Muscle layer of colon (tissue), 2 donors: ENCODE measurements at regions not wholly inside any gene's neighbourhood (a gene's known extent, or its start where the extent isn't known, plus 50 kb on each side); places are given as distances from the start of the nearest gene placed in this dataset.

Experiments
- H3K27ac ChIP-seq: one replicate; pipeline ENCODE4 v1.7.0; 2013; ENCODE audit warnings: low read depth, mild to moderate bottlenecking, low read length, moderate library complexity
- H3K27me3 ChIP-seq, 2 donors: one replicate each; pipeline ENCODE4 v1.7.0; 2013; ENCODE audit warnings: low read length in 2 of 2, mild to moderate bottlenecking in 2 of 2; ENCODE audit not compliant: insufficient read depth in 2 of 2, control insufficient read depth in 1 of 2
- H3K36me3 ChIP-seq: one replicate; pipeline ENCODE4 v1.7.0; 2013; ENCODE audit warnings: mild to moderate bottlenecking, low read length; ENCODE audit not compliant: insufficient read depth
- H3K4me1 ChIP-seq: one replicate; pipeline ENCODE4 v1.7.0; 2013; ENCODE audit warnings: mild to moderate bottlenecking, low read length; ENCODE audit not compliant: insufficient read depth
- H3K4me3 ChIP-seq, 2 donors: one replicate each; pipeline ENCODE4 v1.7.0; 2013; ENCODE audit warnings: low read length in 2 of 2, low read depth in 1 of 2, mild to moderate bottlenecking in 1 of 2, moderate library complexity in 1 of 2
- H3K9ac ChIP-seq: one replicate; pipeline ENCODE4 v1.7.0; 2013; ENCODE audit warnings: low read length
- H3K9me3 ChIP-seq: one replicate; pipeline ENCODE4 v1.7.0; 2013; ENCODE audit warnings: mild to moderate bottlenecking, low read length
- donor health status: abdominal sarcoma.
- donor health status: Adenocarcinoma of cecum.

DNA sequence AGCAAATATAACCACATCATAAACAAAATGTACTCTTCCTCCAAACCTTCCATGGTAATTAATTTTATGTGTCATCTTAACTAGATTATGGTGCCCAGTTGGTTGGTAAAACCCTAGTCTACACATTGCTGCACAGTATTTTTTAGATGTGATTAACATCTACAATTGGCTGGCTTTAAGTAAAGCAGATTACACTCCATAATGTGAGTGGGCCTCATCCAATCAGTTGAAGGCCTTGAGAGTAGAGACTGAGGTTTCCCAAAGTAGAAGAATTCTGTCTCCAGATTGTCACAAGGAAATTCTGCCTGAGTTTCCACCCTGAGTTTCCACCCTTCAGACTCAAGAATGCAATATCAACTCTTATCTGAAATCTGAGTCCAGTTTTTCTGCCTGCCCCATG, 128.4 kb upstream of the USP25 start:
- Histone ChIP-seq H3K9me3 (no peaks in the 10 kb centered on the region), H3K27me3 (no peaks in the 10 kb centered on the region), H3K27ac (no peak overlapping the region), H3K4me1 (no peaks in the 10 kb centered on the region), H3K9ac (no peak overlapping the region), H3K4me3 (no peak overlapping the region), H3K36me3 (no peaks in the 10 kb centered on the region)

GRCh38 chr21:15604413-15604812, 125.4 kb upstream of the USP25 start:
- Histone ChIP-seq H3K27me3 (no peaks in the 10 kb centered on the region), H3K27ac (no peak overlapping the region), H3K4me3 (no peak overlapping the region), H3K36me3 (no peaks in the 10 kb centered on the region), H3K9me3 (no peaks in the 10 kb centered on the region), H3K4me1 (no peaks in the 10 kb centered on the region), H3K9ac (no peak overlapping the region)

DNA sequence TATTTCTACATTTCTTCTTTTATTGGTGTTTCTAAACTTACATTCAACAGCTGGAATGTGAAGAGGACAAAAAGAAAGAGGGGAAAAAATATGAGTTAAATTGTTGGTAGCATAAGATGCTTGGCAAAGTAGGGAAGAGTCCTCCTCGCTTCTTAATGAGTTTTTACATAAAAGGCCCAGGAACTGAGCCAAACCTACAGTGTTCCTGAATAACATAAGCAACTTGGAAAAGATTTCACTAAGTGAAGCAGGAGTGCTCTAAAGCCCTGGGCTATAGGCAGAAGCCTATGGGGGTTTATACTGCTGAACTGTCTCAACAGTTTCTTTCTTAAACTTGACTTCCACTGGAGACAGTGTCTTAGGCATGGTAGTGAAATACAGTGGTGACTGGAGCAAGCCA, 115.0 kb upstream of the USP25 start:
- Histone ChIP-seq H3K36me3 (no peaks in the 10 kb centered on the region), H3K9me3 (no peaks in the 10 kb centered on the region), H3K9ac (no peak overlapping the region), H3K27ac (no peak overlapping the region), H3K4me1 (no peaks in the 10 kb centered on the region), H3K27me3 (no peaks in the 10 kb centered on the region), H3K4me3 (no peak overlapping the region)

DNA sequence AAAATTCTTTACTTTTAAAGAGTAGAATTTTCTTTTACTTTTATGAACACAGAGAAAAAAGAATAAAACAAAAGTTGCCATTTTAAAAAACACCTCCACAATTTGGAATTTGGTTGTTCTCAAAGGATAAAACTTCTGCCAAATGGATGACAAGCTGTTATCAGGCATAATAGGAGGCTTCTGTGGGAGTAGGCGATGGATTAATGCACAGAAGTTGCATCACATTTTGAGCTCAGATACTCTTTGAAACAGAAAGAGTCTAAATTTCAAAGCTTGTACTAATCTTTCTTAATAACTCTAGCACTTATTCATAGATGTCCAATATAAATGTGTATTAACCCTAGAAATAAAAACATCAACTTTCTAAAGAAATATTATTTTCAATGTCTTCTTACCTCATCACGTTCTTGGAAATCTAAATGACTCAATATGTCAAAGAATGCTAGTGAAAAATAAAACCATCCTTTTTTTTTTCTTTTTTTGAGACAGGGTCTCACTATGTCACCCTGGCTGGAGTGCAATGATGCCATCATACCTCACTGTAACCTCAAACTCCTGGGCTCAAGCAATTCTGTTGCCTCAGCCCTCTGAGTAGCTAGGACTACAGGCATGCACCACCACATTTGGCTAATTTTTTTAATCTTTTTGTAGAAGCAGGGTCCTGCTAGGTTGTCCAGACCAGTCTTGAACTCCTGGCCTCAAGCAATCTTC, 112.8 kb upstream of the USP25 start:
- H3K9ac ChIP-seq, result no peak overlapping the region
- H3K36me3 ChIP-seq, result no peaks in the 10 kb centered on the region
- no peak overlapping the region for H3K4me3 ChIP-seq
- no peaks in the 10 kb centered on the region for H3K9me3 ChIP-seq
- H3K27ac ChIP-seq, result no peak overlapping the region
- no peaks in the 10 kb centered on the region for H3K27me3 ChIP-seq
- no peaks in the 10 kb centered on the region for H3K4me1 ChIP-seq

DNA sequence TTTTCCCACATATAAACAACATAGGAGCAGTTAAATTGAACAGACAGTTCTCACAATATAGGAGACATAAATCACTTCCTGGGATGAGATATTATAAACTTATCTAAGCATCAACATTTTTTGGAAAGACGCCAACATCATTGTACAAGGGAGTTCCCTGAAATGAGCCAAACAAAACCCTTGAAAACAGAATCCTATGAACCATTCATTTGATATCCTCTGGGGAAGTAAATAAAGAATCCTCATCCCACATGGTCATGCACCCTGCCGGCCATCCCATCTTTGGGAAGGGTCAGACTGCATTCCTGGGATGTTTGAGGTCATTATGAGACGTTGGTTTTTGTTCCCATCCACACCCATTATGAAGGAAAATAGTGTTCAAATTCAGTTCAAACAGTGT, 111.8 kb upstream of the USP25 start:
- Histone ChIP-seq H3K9me3 (no peaks in the 10 kb centered on the region), H3K4me3 (no peak overlapping the region), H3K27me3 (no peaks in the 10 kb centered on the region), H3K4me1 (no peaks in the 10 kb centered on the region), H3K27ac (no peak overlapping the region), H3K9ac (no peak overlapping the region), H3K36me3 (no peaks in the 10 kb centered on the region)

DNA sequence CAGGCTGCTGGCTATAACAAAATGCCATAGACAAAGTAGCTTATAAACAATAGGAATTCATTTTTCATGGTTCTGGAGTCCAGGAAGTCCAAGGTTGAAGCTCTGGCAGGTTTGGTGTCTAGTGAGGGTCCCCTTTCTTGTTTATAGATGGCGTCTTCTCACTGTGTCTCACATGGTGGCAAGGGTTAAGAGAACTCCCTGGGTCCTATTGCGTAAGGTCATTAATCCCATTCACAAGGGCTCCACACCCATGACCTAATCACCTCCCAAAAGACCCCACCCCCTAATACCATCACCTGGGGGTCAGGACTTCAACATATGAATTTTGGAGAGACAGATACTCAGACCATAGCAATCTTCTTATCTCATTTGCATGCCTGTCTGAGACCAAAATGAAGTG, 108.9 kb upstream of the USP25 start:
- no peak overlapping the region for H3K27ac ChIP-seq
- no peaks in the 10 kb centered on the region for H3K4me1 ChIP-seq

GRCh38 chr21:15624646-15625045, 105.1 kb upstream of the USP25 start:
- Histone ChIP-seq H3K9me3 (no peaks in the 10 kb centered on the region), H3K27ac (no peak overlapping the region), H3K4me3 (no peak overlapping the region), H3K4me1 (no peaks in the 10 kb centered on the region), H3K36me3 (no peaks in the 10 kb centered on the region), H3K27me3 (no peaks in the 10 kb centered on the region), H3K9ac (no peak overlapping the region)

More for the DNA sequence above, 108.9 kb upstream of the USP25 start:
- Histone ChIP-seq H3K27me3 (no peaks in the 10 kb centered on the region), H3K9me3 (no peaks in the 10 kb centered on the region), H3K4me3 (no peak overlapping the region), H3K9ac (no peak overlapping the region), H3K36me3 (no peaks in the 10 kb centered on the region)

DNA sequence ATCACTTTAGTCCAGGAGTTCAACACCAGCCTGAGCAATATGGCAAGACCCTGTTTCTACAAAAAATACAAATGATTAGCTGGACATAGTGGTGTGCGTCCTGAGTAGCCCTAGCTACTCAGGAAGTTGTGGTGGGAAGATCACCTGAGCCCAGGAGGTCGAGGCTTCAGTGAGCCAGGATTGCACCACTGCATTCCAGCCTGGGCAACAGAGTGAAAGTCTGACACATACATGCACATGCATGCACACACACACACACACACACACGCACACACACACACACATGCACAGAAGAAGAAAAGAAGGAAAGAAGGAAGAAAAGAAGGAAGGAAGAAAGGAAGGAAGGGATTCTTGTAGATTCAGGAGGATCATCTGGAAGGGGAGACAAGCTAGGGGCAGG, 104.4 kb upstream of the USP25 start:
- Histone ChIP-seq H3K27ac (no peak overlapping the region), H3K4me1 (no peaks in the 10 kb centered on the region), H3K36me3 (no peaks in the 10 kb centered on the region), H3K27me3 (no peaks in the 10 kb centered on the region), H3K9ac (no peak overlapping the region), H3K4me3 (no peak overlapping the region), H3K9me3 (no peaks in the 10 kb centered on the region)

GRCh38 chr21:15626031-15626430, 103.8 kb upstream of the USP25 start:
- H3K4me1 ChIP-seq, result no peaks in the 10 kb centered on the region
- no peak overlapping the region for H3K27ac ChIP-seq
- no peaks in the 10 kb centered on the region for H3K9me3 ChIP-seq
- no peak overlapping the region for H3K4me3 ChIP-seq
- H3K36me3 ChIP-seq, result no peaks in the 10 kb centered on the region
- H3K9ac ChIP-seq, result no peak overlapping the region
- H3K27me3 ChIP-seq, result no peaks in the 10 kb centered on the region

DNA sequence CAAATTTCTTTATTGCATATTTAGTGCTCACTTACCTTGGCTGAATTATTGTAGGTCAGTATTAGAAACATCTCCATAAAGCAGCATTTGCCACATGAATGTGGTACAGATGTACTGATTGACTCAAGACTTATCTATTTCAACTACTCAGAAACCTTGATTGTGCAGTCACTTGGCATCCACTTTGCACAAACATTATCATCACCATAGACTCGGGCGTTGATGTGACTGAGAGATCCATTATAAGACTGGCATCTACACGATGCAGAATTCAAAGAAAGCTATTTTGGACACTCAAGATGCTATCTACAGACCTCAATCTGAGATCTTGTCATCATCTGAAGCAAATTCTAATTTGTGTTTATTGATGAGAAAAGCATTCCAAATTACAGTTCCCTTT, 102.8 kb upstream of the USP25 start:
- H3K27me3 ChIP-seq, result no peaks in the 10 kb centered on the region
- H3K4me3 ChIP-seq, result no peak overlapping the region
- no peak overlapping the region for H3K27ac ChIP-seq

GRCh38 chr21:15627823-15628222, 102.0 kb upstream of the USP25 start:
- Histone ChIP-seq H3K27ac (no peak overlapping the region), H3K9ac (no peak overlapping the region), H3K4me1 (no peaks in the 10 kb centered on the region), H3K9me3 (no peaks in the 10 kb centered on the region), H3K36me3 (no peaks in the 10 kb centered on the region), H3K27me3 (no peaks in the 10 kb centered on the region), H3K4me3 (no peak overlapping the region)

More for the DNA sequence above, 102.8 kb upstream of the USP25 start:
- Histone ChIP-seq H3K36me3 (no peaks in the 10 kb centered on the region), H3K9me3 (no peaks in the 10 kb centered on the region), H3K4me1 (no peaks in the 10 kb centered on the region), H3K9ac (no peak overlapping the region)

- Histone ChIP-seq H3K9ac (no peak overlapping the region), H3K9me3 (no peaks in the 10 kb centered on the region), H3K4me1 (no peaks in the 10 kb centered on the region), H3K4me3 (no peak overlapping the region), H3K27ac (no peak overlapping the region), H3K36me3 (no peaks in the 10 kb centered on the region), H3K27me3 (no peaks in the 10 kb centered on the region)
Observed at GRCh38 chr21:15631342-15631741, 98.4 kb upstream of the USP25 start.
